Sigmoid colon (tissue), 6 donors: ENCODE measurements at regions not wholly inside any gene's neighbourhood (a gene's known extent, or its start where the extent isn't known, plus 50 kb on each side); places are given as distances from the start of the nearest gene placed in this dataset.

ENCODE experiments used
- DNase-seq: peaks from one replicate; pipeline ENCODE4 v3.0.0-alpha.2; 2019
- H3K27ac ChIP-seq, 4 donors: fragments of 200-600 bp; sonication (generic); one replicate each; pipeline ENCODE4 v1.5.1; 2016 to 2019; ENCODE audit warnings: mild to moderate bottlenecking in 1 of 4
- H3K27me3 ChIP-seq, 3 donors: fragments of 200-600 bp; sonication (generic); one replicate each; pipeline ENCODE4 v1.5.1; 2019; ENCODE audit warnings: mild to moderate bottlenecking in 1 of 3
- H3K36me3 ChIP-seq, 4 donors: fragments of 200-600 bp; sonication (generic); one replicate each; pipeline ENCODE4 v1.5.1; 2016 to 2019
- H3K4me1 ChIP-seq, 4 donors: fragments of 200-600 bp; sonication (generic); one replicate each; pipeline ENCODE4 v1.5.1; 2017 to 2019
- H3K4me3 ChIP-seq, 4 donors: fragments of 200-600 bp; sonication (generic); one replicate each; pipeline ENCODE4 v1.5.1; 2017 to 2019; ENCODE audit warnings: mild to moderate bottlenecking in 2 of 4, moderate library complexity in 1 of 4
- H3K9me3 ChIP-seq, 4 donors: fragments of 200-600 bp in 3 of 4; sonication (generic) in 3 of 4; one replicate each; pipeline versions ENCODE4 v1.5.1 to v1.6.1; 2013 to 2019
- EP300 ChIP-seq, 4 donors: sonication (generic); formaldehyde crosslinking; IDR thresholded peaks; one replicate each; pipeline ENCODE4 v1.6.1; 2017; ENCODE audit warnings: antibody characterized with exemption in 4 of 4
- POLR2A ChIP-seq, 2 donors: fragments of 450-650 bp; IDR thresholded peaks; one replicate each; pipeline ENCODE4 v1.6.1; 2016; ENCODE audit warnings: antibody characterized with exemption in 2 of 2, mild to moderate bottlenecking in 2 of 2, moderate library complexity in 2 of 2
- POLR2AphosphoS5 ChIP-seq, 4 donors: sonication (generic); formaldehyde crosslinking; IDR thresholded peaks; one replicate each; pipeline ENCODE4 v1.6.1; 2017; ENCODE audit warnings: antibody characterized with exemption in 4 of 4
- WGBS, 2 donors: extraction: QIAGEN DNeasy Blood & Tissue Kit; methylation state at CpG; one replicate each; pipeline ENCODE4 v1.1.7; 2013; 5-methylcytosine and 5-hydroxymethylcytosine counted together
- intact Hi-C: fragments of 100-400 bp; cut with DNase I; formaldehyde crosslinking; loops from one replicate; pipeline ENCODE4 v1.15.1; 2023
- TF ChIP-seq, protein P1 (sequence below), 4 experiments: fragments of 450-650 bp in 3 of 4; fragments of 200-600 bp in 1 of 4; IDR thresholded peaks; one replicate each; pipeline ENCODE4 v1.5.1; 2016 to 2019; ENCODE audit warnings: antibody characterized with exemption in 4 of 4, mild to moderate bottlenecking in 3 of 4, moderate library complexity in 2 of 4
- donor health status: healthy with polysubstance abuse.
- donor health status: healthy.

DNA sequence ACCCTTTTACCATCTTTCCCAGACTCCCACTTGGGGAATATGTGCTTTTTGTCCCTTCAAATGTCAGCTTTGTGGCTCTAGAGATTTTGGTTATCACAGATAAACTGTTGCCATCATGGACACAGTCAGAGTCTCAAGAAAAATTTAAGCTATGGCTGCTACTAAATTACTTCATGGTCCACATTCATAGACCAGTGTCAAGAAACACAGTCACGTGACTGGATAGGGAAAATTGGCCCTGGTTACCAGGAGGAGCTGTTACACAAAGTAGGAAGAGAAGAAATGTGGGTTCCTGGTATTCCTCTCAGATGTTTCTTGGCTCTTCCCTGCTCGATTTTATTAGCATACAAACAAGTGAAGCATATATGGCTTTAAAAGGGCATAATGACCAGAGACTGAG, 348.9 kb downstream of the NDFIP2 start:
- no peak for TF ChIP-seq POLR2AphosphoS5 (IDR thresholded peaks at IDR 0.05)
- TF ChIP-seq POLR2A (IDR thresholded peaks at IDR 0.05): no peak
- TF ChIP-seq, protein P1, sequence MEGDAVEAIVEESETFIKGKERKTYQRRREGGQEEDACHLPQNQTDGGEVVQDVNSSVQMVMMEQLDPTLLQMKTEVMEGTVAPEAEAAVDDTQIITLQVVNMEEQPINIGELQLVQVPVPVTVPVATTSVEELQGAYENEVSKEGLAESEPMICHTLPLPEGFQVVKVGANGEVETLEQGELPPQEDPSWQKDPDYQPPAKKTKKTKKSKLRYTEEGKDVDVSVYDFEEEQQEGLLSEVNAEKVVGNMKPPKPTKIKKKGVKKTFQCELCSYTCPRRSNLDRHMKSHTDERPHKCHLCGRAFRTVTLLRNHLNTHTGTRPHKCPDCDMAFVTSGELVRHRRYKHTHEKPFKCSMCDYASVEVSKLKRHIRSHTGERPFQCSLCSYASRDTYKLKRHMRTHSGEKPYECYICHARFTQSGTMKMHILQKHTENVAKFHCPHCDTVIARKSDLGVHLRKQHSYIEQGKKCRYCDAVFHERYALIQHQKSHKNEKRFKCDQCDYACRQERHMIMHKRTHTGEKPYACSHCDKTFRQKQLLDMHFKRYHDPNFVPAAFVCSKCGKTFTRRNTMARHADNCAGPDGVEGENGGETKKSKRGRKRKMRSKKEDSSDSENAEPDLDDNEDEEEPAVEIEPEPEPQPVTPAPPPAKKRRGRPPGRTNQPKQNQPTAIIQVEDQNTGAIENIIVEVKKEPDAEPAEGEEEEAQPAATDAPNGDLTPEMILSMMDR (IDR thresholded peaks at IDR 0.05): no peak
- no peak for TF ChIP-seq EP300 (IDR thresholded peaks at IDR 0.05)
- Histone ChIP-seq H3K27ac (no peak overlapping the region), H3K4me1 (no peaks in the 10 kb centered on the region), H3K27me3 (no peaks in the 10 kb centered on the region), H3K4me3 (no peak overlapping the region), H3K36me3 (no peaks in the 10 kb centered on the region), H3K9me3 (no peaks in the 10 kb centered on the region)
- intact Hi-C loops: no loop called here
- DNase-seq: no peak
- WGBS, 2 donors: 79 to 82% methylated on average over 2 of the region's 2 CpGs

DNA sequence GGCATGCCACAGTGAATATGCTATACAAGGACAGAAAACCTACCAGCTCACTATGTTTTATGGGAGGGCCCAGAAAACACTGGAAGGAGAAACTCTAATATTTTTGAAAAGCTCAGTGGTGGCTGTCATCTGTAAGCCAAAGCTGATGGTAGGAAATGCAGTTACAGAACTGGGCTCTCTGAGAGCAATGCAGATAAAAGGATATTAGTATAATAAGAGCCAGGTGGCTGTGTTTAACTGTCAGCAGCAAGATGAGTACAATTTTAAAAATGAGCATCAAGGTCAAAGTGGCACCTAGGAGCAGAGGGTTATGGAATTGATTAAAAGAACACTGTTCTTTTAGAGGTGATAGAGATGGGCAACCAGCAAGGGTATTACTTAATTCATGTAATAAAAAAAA, 345.0 kb downstream of the NDFIP2 start:
- Histone ChIP-seq H3K36me3 (no peaks in the 10 kb centered on the region), H3K4me3 (no peak overlapping the region), H3K27me3 (no peaks in the 10 kb centered on the region), H3K4me1 (no peaks in the 10 kb centered on the region), H3K27ac (no peak overlapping the region), H3K9me3 (no peaks in the 10 kb centered on the region)
- intact Hi-C loops: no loop called here
- no peak for TF ChIP-seq POLR2A (IDR thresholded peaks at IDR 0.05)
- TF ChIP-seq, protein P1 (IDR thresholded peaks at IDR 0.05): no peak
- no peak for TF ChIP-seq EP300 (IDR thresholded peaks at IDR 0.05)
- no peak for TF ChIP-seq POLR2AphosphoS5 (IDR thresholded peaks at IDR 0.05)
- no peak for DNase-seq

DNA sequence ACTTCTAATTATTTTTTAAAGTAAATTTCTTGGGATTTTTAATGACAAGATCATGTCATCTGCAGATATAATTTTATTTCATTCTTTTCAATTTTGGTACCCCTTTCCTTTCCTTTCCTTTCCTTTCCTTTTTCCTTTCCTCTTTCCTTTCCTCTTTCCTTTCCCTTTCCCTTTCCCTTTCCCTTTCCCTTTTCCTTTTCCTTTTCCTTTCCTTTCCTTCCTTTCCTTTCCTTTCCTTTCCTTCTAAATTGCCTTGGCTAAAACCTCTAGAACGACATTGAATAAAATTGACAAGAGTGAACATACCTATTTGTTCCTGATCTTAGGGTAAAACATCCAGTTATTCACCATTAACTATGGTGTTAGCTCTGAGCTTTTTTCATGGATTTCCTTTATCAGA, 334.1 kb downstream of the NDFIP2 start:
- Histone ChIP-seq H3K9me3 (no peaks in the 10 kb centered on the region), H3K4me3 (no peak overlapping the region), H3K4me1 (peaks cover 0 to 8% (median 0%) of the 10 kb centered on the region in 4 donors), H3K27me3 (no peaks in the 10 kb centered on the region), H3K36me3 (no peaks in the 10 kb centered on the region), H3K27ac (no peak overlapping the region)
- TF ChIP-seq POLR2A (IDR thresholded peaks at IDR 0.05) (no peak), EP300 (IDR thresholded peaks at IDR 0.05) (no peak), POLR2AphosphoS5 (IDR thresholded peaks at IDR 0.05) (no peak)
- TF ChIP-seq, protein P1 (IDR thresholded peaks at IDR 0.05): no peak
- no peak for DNase-seq
- WGBS, 2 donors: 95 to 99% methylated on average over 1 of the region's 1 CpG
- intact Hi-C loops: no loop called here

- 83 to 88% methylated on average over 2 of the region's 2 CpGs for WGBS, 2 donors
- no peaks in the 10 kb centered on the region for H3K36me3 ChIP-seq
- DNase-seq: no peak
- no peak overlapping the region for H3K4me3 ChIP-seq
- no peak overlapping the region for H3K27ac ChIP-seq
- no peaks in the 10 kb centered on the region for H3K27me3 ChIP-seq
- peaks cover 0 to 8% (median 0%) of the 10 kb centered on the region in 4 donors for H3K4me1 ChIP-seq
- TF ChIP-seq POLR2AphosphoS5 (IDR thresholded peaks at IDR 0.05) (no peak), POLR2A (IDR thresholded peaks at IDR 0.05) (no peak), EP300 (IDR thresholded peaks at IDR 0.05) (no peak)
- TF ChIP-seq, protein P1 (IDR thresholded peaks at IDR 0.05): no peak
- intact Hi-C loops: no loop called here
- no peaks in the 10 kb centered on the region for H3K9me3 ChIP-seq
Measured at GRCh38 chr13:79812070-79812850, 331.3 kb downstream of the NDFIP2 start.

DNA sequence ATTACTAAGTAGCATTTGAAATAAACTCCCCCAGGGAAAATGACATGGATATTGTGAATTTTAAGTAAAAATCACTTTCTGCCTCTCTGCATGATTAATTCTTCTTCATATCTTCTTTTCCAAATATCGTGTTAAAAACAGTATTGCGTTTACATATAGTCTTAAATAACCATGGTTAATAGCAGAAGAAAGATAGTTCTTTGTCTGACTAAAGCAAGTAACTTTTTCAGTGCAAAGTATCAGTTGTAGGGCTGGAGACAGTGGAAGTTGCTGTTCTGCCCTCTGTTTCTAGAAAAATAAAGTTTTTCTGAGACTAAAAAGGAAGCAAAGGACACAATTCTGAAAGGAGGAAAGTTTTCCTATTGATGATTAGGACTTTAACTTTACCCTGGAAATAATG, 330.2 kb downstream of the NDFIP2 start:
- intact Hi-C loops: no loop called here
- TF ChIP-seq, protein P1 (IDR thresholded peaks at IDR 0.05): no peak
- TF ChIP-seq POLR2AphosphoS5 (IDR thresholded peaks at IDR 0.05) (no peak), POLR2A (IDR thresholded peaks at IDR 0.05) (no peak), EP300 (IDR thresholded peaks at IDR 0.05) (no peak)
- no peak for DNase-seq
- Histone ChIP-seq H3K4me1 (peaks cover 0 to 8% (median 0%) of the 10 kb centered on the region in 4 donors), H3K4me3 (no peak overlapping the region), H3K27me3 (no peaks in the 10 kb centered on the region), H3K27ac (no peak overlapping the region), H3K9me3 (no peaks in the 10 kb centered on the region), H3K36me3 (no peaks in the 10 kb centered on the region)
- WGBS, 2 donors: 47 to 48% methylated on average over 2 of the region's 2 CpGs
